ENCODE measurements at regions not wholly inside any gene's neighbourhood (a gene's known extent, or its start where the extent isn't known, plus 50 kb on each side); places are given as distances from the start of the nearest gene placed in this dataset.
A peak's percentile ranks its signal among the peaks of the same experiment; 100 is the strongest.

DNA sequence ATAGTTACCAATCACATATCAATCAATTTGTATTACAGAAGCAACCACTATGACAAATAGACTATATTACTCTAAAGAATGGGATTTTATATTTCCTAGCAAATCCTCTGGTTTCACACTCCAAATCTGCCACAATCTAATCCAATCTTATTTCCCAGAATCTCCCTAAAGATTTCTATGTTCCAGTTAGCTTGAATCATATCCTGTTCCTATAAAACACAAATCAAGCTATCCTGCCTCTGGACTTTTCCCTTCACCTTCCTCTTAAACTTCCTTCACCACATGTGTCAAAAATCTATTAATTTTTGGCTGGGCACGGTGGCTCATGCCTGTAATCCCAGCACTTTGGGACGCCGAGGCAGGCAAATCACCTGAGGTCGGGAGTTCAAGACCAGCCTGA lies 50.0 kb downstream of the PIK3C2A start:
- Histone ChIP-seq H3K27ac (ENCODE audit: low read depth, low read length) (no peak overlapping the region), H3K4me1 (ENCODE audit: control insufficient read depth in 5 of 5, insufficient read depth in 5 of 5, low read length in 5 of 5) (peaks cover 0 to 46% (median 24%) of the 10 kb centered on the region in 5 donors)

DNA sequence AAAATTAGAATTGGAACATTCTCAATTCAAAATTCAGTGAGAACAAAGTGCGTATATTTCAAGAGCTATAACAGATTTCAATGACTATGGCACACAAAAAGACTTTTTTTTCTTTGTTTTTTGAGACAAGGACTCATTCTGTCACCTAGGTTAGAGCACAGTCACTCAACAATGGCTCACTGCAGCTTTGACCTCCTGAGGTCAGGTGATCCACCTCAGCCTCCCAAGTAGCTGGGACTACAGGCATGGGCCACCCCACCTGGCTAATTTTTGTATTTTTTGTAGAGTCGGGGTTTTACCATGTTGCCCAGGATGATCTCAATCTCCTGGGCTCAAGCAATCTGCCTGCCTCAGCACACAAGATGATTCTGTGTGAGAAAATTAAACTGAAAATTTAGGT lies 51.5 kb downstream of the PIK3C2A start:
- Histone ChIP-seq H3K36me3 (ENCODE audit: control insufficient read depth in 5 of 5, insufficient read depth in 5 of 5, low read length in 5 of 5) (peaks cover 0 to 10% (median 0%) of the 10 kb centered on the region in 5 donors), H3K27ac (ENCODE audit: low read depth, low read length) (no peak overlapping the region), H3K4me1 (ENCODE audit: control insufficient read depth in 5 of 5, insufficient read depth in 5 of 5, low read length in 5 of 5) (peaks cover 0 to 43% (median 11%) of the 10 kb centered on the region in 5 donors), H3K4me3 (ENCODE audit: low read depth in 1 of 5, low read length in 5 of 5) (no peak overlapping the region), H3K27me3 (ENCODE audit: control insufficient read depth in 5 of 5, insufficient read depth in 4 of 5, low read length in 5 of 5) (no peaks in the 10 kb centered on the region), H3K9ac (ENCODE audit: low read length in 5 of 5) (no peak overlapping the region), H3K9me3 (ENCODE audit: control insufficient read depth in 5 of 5, low read length in 5 of 5) (no peaks in the 10 kb centered on the region)

More for the DNA sequence above, 50.0 kb downstream of the PIK3C2A start:
- Histone ChIP-seq H3K27me3 (ENCODE audit: control insufficient read depth in 5 of 5, insufficient read depth in 4 of 5, low read length in 5 of 5) (no peaks in the 10 kb centered on the region), H3K4me3 (ENCODE audit: low read depth in 1 of 5, low read length in 5 of 5) (no peak overlapping the region), H3K36me3 (ENCODE audit: control insufficient read depth in 5 of 5, insufficient read depth in 5 of 5, low read length in 5 of 5) (peaks cover 0 to 10% (median 0%) of the 10 kb centered on the region in 5 donors), H3K9ac (ENCODE audit: low read length in 5 of 5) (no peak overlapping the region), H3K9me3 (ENCODE audit: control insufficient read depth in 5 of 5, low read length in 5 of 5) (no peaks in the 10 kb centered on the region)

DNA sequence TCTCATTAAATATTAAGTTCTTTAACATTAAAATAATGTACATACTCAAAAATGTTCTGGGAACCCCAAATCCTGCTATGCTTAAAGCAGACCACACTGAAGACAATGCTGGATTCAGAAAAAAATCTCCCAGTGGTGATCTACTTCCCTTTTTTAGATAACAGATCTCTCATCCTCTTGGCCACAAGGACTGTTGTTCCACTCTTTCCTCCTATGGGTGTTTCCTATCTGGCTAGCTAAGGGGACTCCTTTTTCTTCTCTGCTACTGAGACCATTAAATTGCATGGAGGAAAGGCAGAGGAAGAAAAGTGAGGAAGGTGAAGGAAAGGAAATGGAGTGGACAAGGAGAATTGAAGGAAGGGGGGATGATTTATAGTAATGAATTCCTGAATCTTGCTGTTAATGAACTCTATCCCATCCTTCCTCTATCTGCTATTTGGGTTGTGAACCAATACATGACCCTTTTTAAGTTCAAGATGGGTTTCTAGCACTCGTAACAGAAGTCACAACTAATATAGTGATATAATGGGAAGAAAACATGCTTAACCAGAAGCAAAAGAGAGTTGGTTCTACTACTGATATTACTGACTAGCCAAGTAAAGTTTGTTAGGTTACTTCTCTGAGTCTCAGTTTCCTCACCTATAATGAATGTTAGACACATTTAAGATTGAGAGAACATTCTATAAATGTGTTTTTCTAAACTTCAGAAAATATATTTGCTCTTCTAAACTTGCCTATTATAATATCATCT lies 53.2 kb downstream of the PIK3C2A start:
- Histone ChIP-seq H3K9me3 (ENCODE audit: control insufficient read depth in 5 of 5, low read length in 5 of 5) (no peaks in the 10 kb centered on the region), H3K4me3 (ENCODE audit: low read depth in 1 of 5, low read length in 5 of 5) (no peak overlapping the region), H3K9ac (ENCODE audit: low read length in 5 of 5) (no peak overlapping the region), H3K27me3 (ENCODE audit: control insufficient read depth in 5 of 5, insufficient read depth in 4 of 5, low read length in 5 of 5) (no peaks in the 10 kb centered on the region), H3K27ac (ENCODE audit: low read depth, low read length) (peak overlapping the region; percentile 28), H3K4me1 (ENCODE audit: control insufficient read depth in 5 of 5, insufficient read depth in 5 of 5, low read length in 5 of 5) (peaks cover 0 to 36% (median 2%) of the 10 kb centered on the region in 5 donors), H3K36me3 (ENCODE audit: control insufficient read depth in 5 of 5, insufficient read depth in 5 of 5, low read length in 5 of 5) (peaks cover 0 to 10% (median 0%) of the 10 kb centered on the region in 5 donors)

DNA sequence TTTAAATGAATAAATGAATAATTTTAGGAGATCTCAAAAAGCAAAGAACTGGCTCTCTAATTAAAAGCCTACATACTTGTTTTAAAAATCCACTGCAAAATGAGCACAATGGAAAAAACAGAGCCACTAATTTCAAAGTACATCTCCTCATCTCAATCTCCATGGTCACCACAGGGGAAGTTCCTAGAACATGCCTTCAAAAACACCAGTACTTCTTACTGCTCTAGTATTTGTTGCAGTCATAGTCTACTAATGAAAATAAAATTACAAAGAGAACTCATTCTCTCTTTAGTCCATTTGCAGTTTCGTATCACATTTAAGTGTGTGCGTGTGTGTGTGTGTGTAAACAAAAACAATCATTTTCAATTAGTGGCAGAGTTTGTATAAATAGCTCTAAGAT lies 54.0 kb downstream of the PIK3C2A start:
- no peaks in the 10 kb centered on the region for H3K27me3 ChIP-seq (ENCODE audit: control insufficient read depth in 5 of 5, insufficient read depth in 4 of 5, low read length in 5 of 5)
- peaks cover 0 to 10% (median 0%) of the 10 kb centered on the region in 5 donors for H3K36me3 ChIP-seq (ENCODE audit: control insufficient read depth in 5 of 5, insufficient read depth in 5 of 5, low read length in 5 of 5)
- H3K4me1 ChIP-seq (ENCODE audit: control insufficient read depth in 5 of 5, insufficient read depth in 5 of 5, low read length in 5 of 5), result peaks cover 0 to 32% (median 0%) of the 10 kb centered on the region in 5 donors
- no peak overlapping the region for H3K4me3 ChIP-seq (ENCODE audit: low read depth in 1 of 5, low read length in 5 of 5)
- no peak overlapping the region for H3K9ac ChIP-seq (ENCODE audit: low read length in 5 of 5)
- peak overlapping the region; percentile 28 for H3K27ac ChIP-seq (ENCODE audit: low read depth, low read length)
- no peaks in the 10 kb centered on the region for H3K9me3 ChIP-seq (ENCODE audit: control insufficient read depth in 5 of 5, low read length in 5 of 5)

DNA sequence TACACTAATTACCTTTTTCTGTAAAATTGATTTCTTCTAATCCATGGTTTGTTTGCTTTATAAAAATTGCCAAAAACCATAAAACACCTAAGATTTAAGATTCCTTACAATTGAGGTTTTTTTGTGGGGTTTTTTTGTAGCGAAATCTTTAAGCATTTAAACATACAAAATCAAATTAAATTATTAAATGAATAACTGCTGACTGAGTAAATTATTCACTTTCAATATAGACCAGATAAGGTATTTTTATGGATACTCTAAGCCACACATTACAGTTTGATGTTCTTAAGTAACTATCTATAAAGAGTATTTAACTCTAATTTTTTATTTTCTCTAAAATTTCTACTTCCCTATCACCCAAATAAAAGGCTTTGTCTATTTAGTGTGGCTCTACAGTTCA lies 55.5 kb downstream of the PIK3C2A start:
- peaks cover 0 to 27% (median 0%) of the 10 kb centered on the region in 5 donors for H3K4me1 ChIP-seq (ENCODE audit: control insufficient read depth in 5 of 5, insufficient read depth in 5 of 5, low read length in 5 of 5)
- no peak overlapping the region for H3K4me3 ChIP-seq (ENCODE audit: low read depth in 1 of 5, low read length in 5 of 5)
- H3K9me3 ChIP-seq (ENCODE audit: control insufficient read depth in 5 of 5, low read length in 5 of 5), result no peaks in the 10 kb centered on the region
- H3K9ac ChIP-seq (ENCODE audit: low read length in 5 of 5), result no peak overlapping the region
- no peak overlapping the region for H3K27ac ChIP-seq (ENCODE audit: low read depth, low read length)
- no peaks in the 10 kb centered on the region for H3K27me3 ChIP-seq (ENCODE audit: control insufficient read depth in 5 of 5, insufficient read depth in 4 of 5, low read length in 5 of 5)
- H3K36me3 ChIP-seq (ENCODE audit: control insufficient read depth in 5 of 5, insufficient read depth in 5 of 5, low read length in 5 of 5), result peaks cover 0 to 15% (median 2%) of the 10 kb centered on the region in 5 donors

DNA sequence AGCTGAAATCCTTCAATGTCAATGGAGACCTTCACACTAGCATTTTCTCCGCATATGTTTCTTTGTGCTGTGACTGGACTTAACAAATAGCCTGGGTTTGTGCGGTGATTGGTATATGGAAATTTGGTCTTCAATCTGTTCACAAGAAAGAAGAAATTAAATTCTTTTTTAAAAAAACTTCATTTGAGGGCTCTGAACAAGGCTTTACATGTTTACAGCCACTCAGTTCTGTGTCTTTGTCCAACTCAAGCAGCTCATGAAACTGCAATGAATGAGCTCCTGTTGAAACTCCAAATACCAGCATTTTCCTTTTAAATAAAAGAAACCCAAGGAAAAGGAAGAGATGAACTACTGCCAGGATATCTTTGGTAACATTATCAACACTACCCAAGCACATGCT lies 57.3 kb downstream of the PIK3C2A start:
- H3K4me3 ChIP-seq (ENCODE audit: low read depth in 1 of 5, low read length in 5 of 5), result no peak overlapping the region
- H3K27ac ChIP-seq (ENCODE audit: low read depth, low read length), result no peak overlapping the region
- H3K9ac ChIP-seq (ENCODE audit: low read length in 5 of 5), result no peak overlapping the region
- H3K36me3 ChIP-seq (ENCODE audit: control insufficient read depth in 5 of 5, insufficient read depth in 5 of 5, low read length in 5 of 5), result peaks cover 1 to 18% (median 5%) of the 10 kb centered on the region in 5 donors
- H3K9me3 ChIP-seq (ENCODE audit: control insufficient read depth in 5 of 5, low read length in 5 of 5), result no peaks in the 10 kb centered on the region
- H3K27me3 ChIP-seq (ENCODE audit: control insufficient read depth in 5 of 5, insufficient read depth in 4 of 5, low read length in 5 of 5), result no peaks in the 10 kb centered on the region
- peaks cover 0 to 26% (median 0%) of the 10 kb centered on the region in 5 donors for H3K4me1 ChIP-seq (ENCODE audit: control insufficient read depth in 5 of 5, insufficient read depth in 5 of 5, low read length in 5 of 5)

DNA sequence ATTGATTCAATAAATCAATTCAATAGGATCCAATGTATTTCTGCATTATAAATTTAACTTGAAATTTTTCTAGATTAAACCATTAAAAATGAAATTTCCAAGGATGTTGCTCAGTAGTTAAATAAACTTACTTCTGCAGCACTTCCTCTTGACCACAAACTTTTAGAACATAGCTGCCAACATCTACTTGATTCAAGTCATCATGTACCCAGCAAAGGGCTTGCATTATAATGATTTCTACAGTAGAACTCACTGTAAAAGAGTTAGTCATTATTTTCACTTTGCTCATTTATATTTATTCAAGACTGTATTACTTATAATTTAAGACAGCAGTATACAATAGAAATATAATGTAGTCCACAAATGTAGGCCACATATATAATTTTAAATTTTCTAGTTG lies 59.2 kb downstream of the PIK3C2A start:
- Histone ChIP-seq H3K4me1 (ENCODE audit: control insufficient read depth in 5 of 5, insufficient read depth in 5 of 5, low read length in 5 of 5) (peaks cover 0 to 16% (median 0%) of the 10 kb centered on the region in 5 donors), H3K27ac (ENCODE audit: low read depth, low read length) (no peak overlapping the region), H3K9me3 (ENCODE audit: control insufficient read depth in 5 of 5, low read length in 5 of 5) (no peaks in the 10 kb centered on the region), H3K4me3 (ENCODE audit: low read depth in 1 of 5, low read length in 5 of 5) (no peak overlapping the region), H3K36me3 (ENCODE audit: control insufficient read depth in 5 of 5, insufficient read depth in 5 of 5, low read length in 5 of 5) (peaks cover 7 to 17% (median 14%) of the 10 kb centered on the region in 5 donors), H3K9ac (ENCODE audit: low read length in 5 of 5) (no peak overlapping the region), H3K27me3 (ENCODE audit: control insufficient read depth in 5 of 5, insufficient read depth in 4 of 5, low read length in 5 of 5) (no peaks in the 10 kb centered on the region)

DNA sequence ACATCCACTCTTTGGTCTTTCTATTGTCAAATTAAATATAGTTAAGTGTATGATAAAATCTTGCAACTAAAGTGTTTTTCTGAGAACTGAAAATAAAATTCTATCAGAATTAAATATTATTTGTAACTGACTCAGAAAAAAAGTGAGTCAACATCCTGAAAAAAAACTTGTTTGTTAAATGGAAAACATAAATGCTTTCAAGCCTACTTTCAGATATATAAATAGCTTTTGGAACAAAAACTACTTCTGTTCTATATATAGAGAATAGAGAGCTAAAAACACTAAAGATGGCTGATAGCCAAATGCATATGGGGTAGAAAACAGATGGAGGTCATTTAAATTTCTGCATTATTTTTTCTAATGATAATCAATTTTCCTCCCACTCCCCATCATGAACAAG lies 61.8 kb downstream of the PIK3C2A start:
- no peak overlapping the region for H3K4me3 ChIP-seq (ENCODE audit: low read depth in 1 of 5, low read length in 5 of 5)
- H3K9me3 ChIP-seq (ENCODE audit: control insufficient read depth in 5 of 5, low read length in 5 of 5), result no peaks in the 10 kb centered on the region
- H3K27ac ChIP-seq (ENCODE audit: low read depth, low read length), result no peak overlapping the region
- H3K36me3 ChIP-seq (ENCODE audit: control insufficient read depth in 5 of 5, insufficient read depth in 5 of 5, low read length in 5 of 5), result peaks cover 18 to 30% (median 24%) of the 10 kb centered on the region in 5 donors
- peaks cover 0 to 7% (median 0%) of the 10 kb centered on the region in 5 donors for H3K4me1 ChIP-seq (ENCODE audit: control insufficient read depth in 5 of 5, insufficient read depth in 5 of 5, low read length in 5 of 5)
- no peaks in the 10 kb centered on the region for H3K27me3 ChIP-seq (ENCODE audit: control insufficient read depth in 5 of 5, insufficient read depth in 4 of 5, low read length in 5 of 5)
- no peak overlapping the region for H3K9ac ChIP-seq (ENCODE audit: low read length in 5 of 5)

DNA sequence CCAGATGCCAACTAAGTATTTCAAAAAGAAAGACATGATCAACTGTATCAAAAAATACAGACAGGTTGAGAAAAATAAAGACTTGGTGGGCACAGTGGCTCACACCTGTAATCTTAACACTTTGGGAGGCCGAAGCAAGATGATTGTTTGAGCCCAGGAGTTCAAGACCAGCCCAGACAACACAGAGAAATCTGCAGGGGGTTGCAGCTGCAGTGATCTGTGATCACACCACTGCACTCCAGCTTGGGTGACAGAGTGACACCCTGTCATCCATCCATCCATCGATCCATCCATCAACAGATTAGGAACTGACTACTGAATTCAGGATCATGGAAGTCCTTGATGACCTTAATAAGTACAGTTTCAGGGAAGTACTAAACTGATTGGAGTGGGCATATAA lies 65.0 kb upstream of the RPS13 start:
- peaks cover 18 to 34% (median 29%) of the 10 kb centered on the region in 5 donors for H3K36me3 ChIP-seq (ENCODE audit: control insufficient read depth in 5 of 5, insufficient read depth in 5 of 5, low read length in 5 of 5)
- no peak overlapping the region for H3K9ac ChIP-seq (ENCODE audit: low read length in 5 of 5)
- no peak overlapping the region for H3K27ac ChIP-seq (ENCODE audit: low read depth, low read length)
- no peaks in the 10 kb centered on the region for H3K27me3 ChIP-seq (ENCODE audit: control insufficient read depth in 5 of 5, insufficient read depth in 4 of 5, low read length in 5 of 5)
- H3K4me3 ChIP-seq (ENCODE audit: low read depth in 1 of 5, low read length in 5 of 5), result no peak overlapping the region
- H3K9me3 ChIP-seq (ENCODE audit: control insufficient read depth in 5 of 5, low read length in 5 of 5), result no peaks in the 10 kb centered on the region
- no peaks in the 10 kb centered on the region for H3K4me1 ChIP-seq (ENCODE audit: control insufficient read depth in 5 of 5, insufficient read depth in 5 of 5, low read length in 5 of 5)

DNA sequence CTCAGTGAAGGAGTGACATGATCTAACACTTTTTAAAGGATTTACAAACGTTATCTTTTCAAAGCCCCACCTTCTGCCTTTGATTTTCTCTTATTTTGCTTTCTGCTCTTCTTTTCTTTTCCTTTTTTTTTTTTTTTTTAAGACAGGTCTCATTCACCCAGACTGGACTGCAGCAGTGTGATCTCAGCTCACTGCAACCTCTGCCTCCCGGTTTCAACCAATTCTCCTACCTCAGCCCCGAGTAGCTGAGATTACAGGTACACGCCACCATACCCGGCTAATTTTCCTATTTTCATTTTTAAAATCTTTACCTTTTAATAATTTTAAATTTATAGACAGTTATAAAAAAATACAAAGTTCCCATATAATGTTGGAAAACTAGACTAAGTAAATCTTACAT lies 63.7 kb upstream of the RPS13 start:
- Histone ChIP-seq H3K36me3 (ENCODE audit: control insufficient read depth in 5 of 5, insufficient read depth in 5 of 5, low read length in 5 of 5) (peaks cover 18 to 31% (median 27%) of the 10 kb centered on the region in 5 donors), H3K4me1 (ENCODE audit: control insufficient read depth in 5 of 5, insufficient read depth in 5 of 5, low read length in 5 of 5) (no peaks in the 10 kb centered on the region), H3K27me3 (ENCODE audit: control insufficient read depth in 5 of 5, insufficient read depth in 4 of 5, low read length in 5 of 5) (no peaks in the 10 kb centered on the region), H3K9me3 (ENCODE audit: control insufficient read depth in 5 of 5, low read length in 5 of 5) (no peaks in the 10 kb centered on the region), H3K9ac (ENCODE audit: low read length in 5 of 5) (no peak overlapping the region), H3K4me3 (ENCODE audit: low read depth in 1 of 5, low read length in 5 of 5) (no peak overlapping the region), H3K27ac (ENCODE audit: low read depth, low read length) (no peak overlapping the region)
